ENCODE measurements at regions not wholly inside any gene's neighbourhood (a gene's known extent, or its start where the extent isn't known, plus 50 kb on each side); places are given as distances from the start of the nearest gene placed in this dataset.
"Not testable (repeated sequence)": the region's sequence is repeated elsewhere in the genome, so short reads cannot be mapped to it uniquely, and the experiment has no call there.

GRCh38 chr2:239795761-239796160 lies 229.4 kb downstream of the NDUFA10 start:
- not testable (repeated sequence) for TF ChIP-seq ZNF462 (CRISPR knock-in tag; IDR thresholded peaks at IDR 0.05); EZH2 (IDR thresholded peaks at IDR 0.05; ENCODE audit: low read depth, unreplicated experiment); CTCF (conservative IDR thresholded peaks at IDR 0.05; ENCODE audit: low read depth in 2 of 2); POLR2AphosphoS5 (IDR thresholded peaks at IDR 0.05; ENCODE audit: low read depth); EZH2phosphoT487 (IDR thresholded peaks at IDR 0.05; ENCODE audit: unreplicated experiment)
